AG20443 (cell line): ENCODE measurements at regions not wholly inside any gene's neighbourhood (a gene's known extent, or its start where the extent isn't known, plus 50 kb on each side); places are given as distances from the start of the nearest gene placed in this dataset.
"Not testable (repeated sequence)": the region's sequence is repeated elsewhere in the genome, so short reads cannot be mapped to it uniquely, and the experiment has no call there.

Experiments
- DNase-seq: peaks from one replicate; pipeline ENCODE4 v3.0.0; 2012; ENCODE audit warnings: low spot score, mixed read lengths

GRCh38 chr2:138931284-138932256 lies 151.4 kb upstream of the NXPH2 start:
- DNase-seq, result no peak

- no peak for DNase-seq
Observed at GRCh38 chr2:138930571-138930970, 150.4 kb upstream of the NXPH2 start.

GRCh38 chr2:138928374-138929021 lies 148.3 kb upstream of the NXPH2 start:
- no peak for DNase-seq

GRCh38 chr2:138922973-138923563 lies 142.9 kb upstream of the NXPH2 start:
- DNase-seq, result no peak

GRCh38 chr2:138919120-138919747 lies 139.0 kb upstream of the NXPH2 start:
- no peak for DNase-seq

GRCh38 chr2:138910427-138910826 lies 130.2 kb upstream of the NXPH2 start:
- DNase-seq, result no peak

GRCh38 chr2:138906549-138906948 lies 126.4 kb upstream of the NXPH2 start:
- no peak for DNase-seq

GRCh38 chr2:138902239-138902871 lies 122.2 kb upstream of the NXPH2 start:
- no peak for DNase-seq

- no peak for DNase-seq
Observed at GRCh38 chr2:138901530-138901929, 121.3 kb upstream of the NXPH2 start.

- DNase-seq, result no peak
Observed at GRCh38 chr2:138898855-138899254, 118.7 kb upstream of the NXPH2 start.

- DNase-seq, result no peak
Observed at GRCh38 chr2:138897274-138897673, 117.1 kb upstream of the NXPH2 start.

- no peak for DNase-seq
Observed at GRCh38 chr2:138893746-138894145, 113.6 kb upstream of the NXPH2 start.

GRCh38 chr2:138881126-138881525 lies 100.9 kb upstream of the NXPH2 start:
- DNase-seq, result no peak

- DNase-seq, result no peak
Observed at GRCh38 chr2:138879931-138880330, 99.7 kb upstream of the NXPH2 start.

GRCh38 chr2:138877421-138877820 lies 97.2 kb upstream of the NXPH2 start:
- no peak for DNase-seq

GRCh38 chr2:138874251-138874650 lies 94.1 kb upstream of the NXPH2 start:
- no peak for DNase-seq

GRCh38 chr2:138872116-138872515 lies 91.9 kb upstream of the NXPH2 start:
- not testable (repeated sequence) for DNase-seq

GRCh38 chr2:138871312-138871711 lies 91.1 kb upstream of the NXPH2 start:
- no peak for DNase-seq

- no peak for DNase-seq
Observed at GRCh38 chr2:138867341-138867740, 87.2 kb upstream of the NXPH2 start.

- DNase-seq, result no peak
Observed at GRCh38 chr2:138866797-138867196, 86.6 kb upstream of the NXPH2 start.

- no peak for DNase-seq
Observed at GRCh38 chr2:138853761-138854160, 73.6 kb upstream of the NXPH2 start.

- no peak for DNase-seq
Observed at GRCh38 chr2:138853296-138853695, 73.1 kb upstream of the NXPH2 start.
